ENCODE measurements at regions not wholly inside any gene's neighbourhood (a gene's known extent, or its start where the extent isn't known, plus 50 kb on each side); places are given as distances from the start of the nearest gene placed in this dataset.

DNA sequence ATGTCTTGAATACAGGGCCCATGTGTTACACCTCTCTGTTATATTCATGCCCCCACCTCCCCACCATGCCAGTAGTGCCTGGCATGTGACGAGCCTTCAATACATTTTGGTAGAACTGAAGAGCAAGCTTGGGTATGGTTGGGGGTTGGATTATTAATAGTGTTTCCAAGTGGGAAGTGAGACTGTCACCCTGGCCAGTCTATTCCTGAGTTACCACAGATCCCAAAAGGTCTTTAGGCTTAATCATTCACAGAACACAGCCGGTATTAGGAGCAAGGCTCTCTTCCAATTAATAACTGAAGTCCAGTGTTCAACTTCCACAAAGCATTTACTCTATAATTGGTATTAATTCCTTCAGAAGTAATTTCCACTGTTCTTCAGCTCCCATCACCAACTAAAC, 231.9 kb upstream of the LRTM1 start:
- TF ChIP-seq EP300 (IDR thresholded peaks at IDR 0.05; ENCODE audit: low read depth): no peak
- TF ChIP-seq POLR2A (IDR thresholded peaks at IDR 0.05): no peak
- TF ChIP-seq, protein P1, sequence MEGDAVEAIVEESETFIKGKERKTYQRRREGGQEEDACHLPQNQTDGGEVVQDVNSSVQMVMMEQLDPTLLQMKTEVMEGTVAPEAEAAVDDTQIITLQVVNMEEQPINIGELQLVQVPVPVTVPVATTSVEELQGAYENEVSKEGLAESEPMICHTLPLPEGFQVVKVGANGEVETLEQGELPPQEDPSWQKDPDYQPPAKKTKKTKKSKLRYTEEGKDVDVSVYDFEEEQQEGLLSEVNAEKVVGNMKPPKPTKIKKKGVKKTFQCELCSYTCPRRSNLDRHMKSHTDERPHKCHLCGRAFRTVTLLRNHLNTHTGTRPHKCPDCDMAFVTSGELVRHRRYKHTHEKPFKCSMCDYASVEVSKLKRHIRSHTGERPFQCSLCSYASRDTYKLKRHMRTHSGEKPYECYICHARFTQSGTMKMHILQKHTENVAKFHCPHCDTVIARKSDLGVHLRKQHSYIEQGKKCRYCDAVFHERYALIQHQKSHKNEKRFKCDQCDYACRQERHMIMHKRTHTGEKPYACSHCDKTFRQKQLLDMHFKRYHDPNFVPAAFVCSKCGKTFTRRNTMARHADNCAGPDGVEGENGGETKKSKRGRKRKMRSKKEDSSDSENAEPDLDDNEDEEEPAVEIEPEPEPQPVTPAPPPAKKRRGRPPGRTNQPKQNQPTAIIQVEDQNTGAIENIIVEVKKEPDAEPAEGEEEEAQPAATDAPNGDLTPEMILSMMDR (IDR thresholded peaks at IDR 0.05): no peak
- TF ChIP-seq POLR2AphosphoS5 (IDR thresholded peaks at IDR 0.05): no peak
